ENCODE measurements at regions not wholly inside any gene's neighbourhood (a gene's known extent, or its start where the extent isn't known, plus 50 kb on each side); places are given as distances from the start of the nearest gene placed in this dataset.

GRCh38 chr10:109723305-109723704 is 200.0 kb downstream of the XPNPEP1 start:
- H3K27me3 Mint-ChIP-seq (ENCODE audit: unreplicated experiment), result no peaks in the 10 kb centered on the region
- H3K9me3 Mint-ChIP-seq (ENCODE audit: unreplicated experiment), result no peaks in the 10 kb centered on the region
- no peak for TF ChIP-seq CTCF (IDR thresholded peaks at IDR 0.05; ENCODE audit: unreplicated experiment)
- no peak overlapping the region for H3K27ac Mint-ChIP-seq (ENCODE audit: unreplicated experiment)
- DNase-seq (ENCODE audit: low spot score), result no peak
- no peak overlapping the region for H3K4me3 Mint-ChIP-seq (ENCODE audit: unreplicated experiment)
- H3K4me1 Mint-ChIP-seq (ENCODE audit: unreplicated experiment), result no peaks in the 10 kb centered on the region
- H3K36me3 Mint-ChIP-seq (ENCODE audit: low read depth, unreplicated experiment), result no peaks in the 10 kb centered on the region

- no peaks in the 10 kb centered on the region for H3K36me3 Mint-ChIP-seq (ENCODE audit: low read depth, unreplicated experiment)
- H3K4me3 Mint-ChIP-seq (ENCODE audit: unreplicated experiment), result no peak overlapping the region
- H3K9me3 Mint-ChIP-seq (ENCODE audit: unreplicated experiment), result no peaks in the 10 kb centered on the region
- DNase-seq (ENCODE audit: low spot score), result no peak
- H3K27ac Mint-ChIP-seq (ENCODE audit: unreplicated experiment), result no peak overlapping the region
- no peak for TF ChIP-seq CTCF (IDR thresholded peaks at IDR 0.05; ENCODE audit: unreplicated experiment)
- no peaks in the 10 kb centered on the region for H3K27me3 Mint-ChIP-seq (ENCODE audit: unreplicated experiment)
- no peaks in the 10 kb centered on the region for H3K4me1 Mint-ChIP-seq (ENCODE audit: unreplicated experiment)
Observed at GRCh38 chr10:109721453-109722064, 201.8 kb downstream of the XPNPEP1 start.

GRCh38 chr10:109706026-109706560 is 217.2 kb downstream of the XPNPEP1 start:
- no peak overlapping the region for H3K4me3 Mint-ChIP-seq (ENCODE audit: unreplicated experiment)
- no peak overlapping the region for H3K27ac Mint-ChIP-seq (ENCODE audit: unreplicated experiment)
- no peaks in the 10 kb centered on the region for H3K36me3 Mint-ChIP-seq (ENCODE audit: low read depth, unreplicated experiment)
- DNase-seq (ENCODE audit: low spot score), result no peak
- no peaks in the 10 kb centered on the region for H3K27me3 Mint-ChIP-seq (ENCODE audit: unreplicated experiment)
- H3K4me1 Mint-ChIP-seq (ENCODE audit: unreplicated experiment), result no peaks in the 10 kb centered on the region
- H3K9me3 Mint-ChIP-seq (ENCODE audit: unreplicated experiment), result peaks cover 8% of the 10 kb centered on the region
- no peak for TF ChIP-seq CTCF (IDR thresholded peaks at IDR 0.05; ENCODE audit: unreplicated experiment)

- Mint-ChIP-seq H3K9me3 (ENCODE audit: unreplicated experiment) (no peaks in the 10 kb centered on the region), H3K4me1 (ENCODE audit: unreplicated experiment) (no peaks in the 10 kb centered on the region), H3K4me3 (ENCODE audit: unreplicated experiment) (no peak overlapping the region), H3K27ac (ENCODE audit: unreplicated experiment) (no peak overlapping the region), H3K27me3 (ENCODE audit: unreplicated experiment) (peaks cover 3% of the 10 kb centered on the region), H3K36me3 (ENCODE audit: low read depth, unreplicated experiment) (no peaks in the 10 kb centered on the region)
- no peak for TF ChIP-seq CTCF (IDR thresholded peaks at IDR 0.05; ENCODE audit: unreplicated experiment)
- no peak for DNase-seq (ENCODE audit: low spot score)
Observed at GRCh38 chr10:109701633-109702215, 221.6 kb downstream of the XPNPEP1 start.

All from endothelial cell (in vitro differentiated cells).